Endodermal cell (in vitro differentiated cells): ENCODE measurements at regions not wholly inside any gene's neighbourhood (a gene's known extent, or its start where the extent isn't known, plus 50 kb on each side); places are given as distances from the start of the nearest gene placed in this dataset.

Experiments used
- DNase-seq: peaks from one replicate; pipeline ENCODE4 v3.0.0-alpha.2; 2017
- H3K27ac ChIP-seq: 2 replicates; pipeline ENCODE4 v1.5.1; 2013; ENCODE audit warnings: mild to moderate bottlenecking, low read depth, low read length, moderate library complexity
- H3K27me3 ChIP-seq: 2 replicates; pipeline ENCODE4 v1.6.1; 2013; ENCODE audit warnings: mild to moderate bottlenecking, low read length, moderate library complexity; ENCODE audit not compliant: insufficient read depth, control insufficient read depth, poor library complexity, severe bottlenecking
- H3K36me3 ChIP-seq: 2 replicates; pipeline ENCODE4 v1.7.0; 2013; ENCODE audit warnings: mild to moderate bottlenecking, low read length, moderate library complexity; ENCODE audit not compliant: control insufficient read depth, insufficient read depth
- H3K4me1 ChIP-seq: one replicate; pipeline ENCODE4 v1.7.0; 2013; ENCODE audit warnings: low read length; ENCODE audit not compliant: control insufficient read depth, insufficient read depth
- H3K4me3 ChIP-seq: 2 replicates; pipeline ENCODE4 v1.5.1; 2013; ENCODE audit warnings: mild to moderate bottlenecking, low read length, moderate library complexity
- H3K9ac ChIP-seq: 2 replicates; pipeline ENCODE4 v1.6.1; 2013; ENCODE audit warnings: mild to moderate bottlenecking, low read length, moderate library complexity; ENCODE audit not compliant: poor library complexity, severe bottlenecking; ENCODE audit errors: extremely low read depth
- H3K9me3 ChIP-seq: 2 replicates; pipeline ENCODE4 v1.6.1; 2013; ENCODE audit warnings: mild to moderate bottlenecking, low read length, moderate library complexity; ENCODE audit not compliant: control insufficient read depth
- H3K27ac Mint-ChIP-seq: 2 replicates; pipeline ENCODE4 v1.8.0; 2020; ENCODE audit warnings: mixed read lengths
- H3K27me3 Mint-ChIP-seq: 2 replicates; pipeline ENCODE4 v1.8.0; 2021; ENCODE audit warnings: mild to moderate bottlenecking, mixed read lengths; ENCODE audit not compliant: insufficient read depth
- H3K36me3 Mint-ChIP-seq: 2 replicates; pipeline ENCODE4 v1.8.0; 2020; ENCODE audit warnings: low read depth, mixed read lengths
- H3K4me1 Mint-ChIP-seq: 2 replicates; pipeline ENCODE4 v1.8.0; 2020; ENCODE audit warnings: mixed read lengths
- H3K4me3 Mint-ChIP-seq: 2 replicates; pipeline ENCODE4 v1.8.0; 2020; ENCODE audit warnings: mild to moderate bottlenecking, moderate library complexity, mixed read lengths
- H3K9me3 Mint-ChIP-seq: 2 replicates; pipeline ENCODE4 v1.8.0; 2020; ENCODE audit warnings: mild to moderate bottlenecking, mixed read lengths
- CTCF ChIP-seq: fragments of 200-600 bp; sonication (generic); conservative IDR thresholded peaks from 2 replicates; pipeline ENCODE4 v1.5.0; 2021; ENCODE audit warnings: antibody characterized with exemption, mild to moderate bottlenecking
- WGBS, 2 experiments: methylation state at CpG; one replicate each; pipeline versions ENCODE4 v1.1.5 to v1.1.7; 2013; ENCODE audit warnings: missing lambda C conversion rate in 2 of 2, mixed read lengths in 1 of 2; ENCODE audit not compliant: insufficient coverage in 1 of 2, insufficient read length in 1 of 2; 5-methylcytosine and 5-hydroxymethylcytosine counted together

- Histone ChIP-seq H3K27me3 (no peaks in the 10 kb centered on the region), H3K27ac (no peak overlapping the region), H3K9me3 (peaks cover 11% of the 10 kb centered on the region), H3K9ac (no peak overlapping the region), H3K4me3 (no peak overlapping the region), H3K4me1 (no peaks in the 10 kb centered on the region), H3K36me3 (no peaks in the 10 kb centered on the region)
- H3K4me3 Mint-ChIP-seq, result no peak overlapping the region
- H3K4me1 Mint-ChIP-seq, result no peaks in the 10 kb centered on the region
- no peak for DNase-seq
- no peaks in the 10 kb centered on the region for H3K27me3 Mint-ChIP-seq
- H3K9me3 Mint-ChIP-seq, result peaks cover 11% of the 10 kb centered on the region
- H3K27ac Mint-ChIP-seq, result no peak overlapping the region
- 90 to 100% methylated on average over 2 of the region's 2 CpGs for WGBS, 2 experiments
- TF ChIP-seq CTCF, result no peak
- peaks cover 12% of the 10 kb centered on the region for H3K36me3 Mint-ChIP-seq
Observed at GRCh38 chr2:144317071-144317738, 202.7 kb downstream of the ZEB2 start.

GRCh38 chr2:144310889-144311608, 208.9 kb downstream of the ZEB2 start:
- Histone ChIP-seq H3K4me3 (no peak overlapping the region), H3K36me3 (no peaks in the 10 kb centered on the region), H3K27ac (no peak overlapping the region), H3K9me3 (peaks cover 18% of the 10 kb centered on the region), H3K4me1 (no peaks in the 10 kb centered on the region), H3K27me3 (no peaks in the 10 kb centered on the region), H3K9ac (no peak overlapping the region)
- 96% methylated on average over 4 of the region's 4 CpGs; no CpG with 5 or more reads in 1 of the 2 experiments for WGBS, 2 experiments
- Mint-ChIP-seq H3K27me3 (no peaks in the 10 kb centered on the region), H3K36me3 (peaks cover 20% of the 10 kb centered on the region), H3K27ac (no peak overlapping the region), H3K4me3 (no peak overlapping the region), H3K9me3 (peaks cover 16% of the 10 kb centered on the region), H3K4me1 (no peaks in the 10 kb centered on the region)
- DNase-seq, result no peak
- TF ChIP-seq CTCF, result no peak

GRCh38 chr2:144310484-144310883, 209.4 kb downstream of the ZEB2 start:
- Histone ChIP-seq H3K9ac (no peak overlapping the region), H3K27me3 (no peaks in the 10 kb centered on the region), H3K4me1 (no peaks in the 10 kb centered on the region), H3K36me3 (no peaks in the 10 kb centered on the region), H3K27ac (no peak overlapping the region), H3K9me3 (peaks cover 18% of the 10 kb centered on the region), H3K4me3 (no peak overlapping the region)
- H3K27me3 Mint-ChIP-seq, result no peaks in the 10 kb centered on the region
- no peaks in the 10 kb centered on the region for H3K4me1 Mint-ChIP-seq
- H3K9me3 Mint-ChIP-seq, result peaks cover 16% of the 10 kb centered on the region
- H3K4me3 Mint-ChIP-seq, result no peak overlapping the region
- no peak for DNase-seq
- peaks cover 20% of the 10 kb centered on the region for H3K36me3 Mint-ChIP-seq
- 92 to 94% methylated on average over 2 of the region's 2 CpGs for WGBS, 2 experiments
- H3K27ac Mint-ChIP-seq, result no peak overlapping the region
- no peak for TF ChIP-seq CTCF
